GM18502 (cell line): ENCODE measurements at regions not wholly inside any gene's neighbourhood (a gene's known extent, or its start where the extent isn't known, plus 50 kb on each side); places are given as distances from the start of the nearest gene placed in this dataset.

ENCODE experiments used
- ATAC-seq: cut with Tn5 transposase; IDR thresholded peaks from one replicate; pipeline ENCODE4 v1.9.1; 2021; ENCODE audit warnings: mild to moderate bottlenecking; ENCODE audit not compliant: unreplicated experiment, poor library complexity

GRCh38 chr12:107435072-107435471 lies 250.5 kb upstream of the PWP1 start:
- ATAC-seq: no peak

- no peak for ATAC-seq
Measured at GRCh38 chr12:107435520-107435919, 250.1 kb upstream of the PWP1 start.

GRCh38 chr12:107436376-107436775 lies 249.2 kb upstream of the PWP1 start:
- ATAC-seq: no peak

DNA sequence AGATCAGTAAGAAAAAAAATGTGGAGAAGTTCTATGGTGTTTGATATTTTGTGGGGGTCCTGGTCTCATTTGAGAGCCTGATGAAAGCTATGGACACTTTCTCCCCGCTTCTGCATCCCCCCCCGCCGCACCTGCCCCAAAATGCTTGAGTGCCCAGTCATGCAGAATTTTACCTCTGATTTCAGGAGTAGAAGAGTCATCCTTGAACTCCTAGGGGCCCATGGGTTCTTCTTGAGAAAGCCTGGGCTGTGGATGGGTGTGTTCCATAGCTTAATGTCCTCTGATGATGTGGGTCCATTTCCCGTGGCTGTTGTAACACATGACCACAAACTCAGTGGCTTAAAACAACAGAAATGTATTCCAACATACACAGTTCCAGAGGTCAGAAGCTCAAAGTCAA lies 248.8 kb upstream of the PWP1 start:
- no peak for ATAC-seq

DNA sequence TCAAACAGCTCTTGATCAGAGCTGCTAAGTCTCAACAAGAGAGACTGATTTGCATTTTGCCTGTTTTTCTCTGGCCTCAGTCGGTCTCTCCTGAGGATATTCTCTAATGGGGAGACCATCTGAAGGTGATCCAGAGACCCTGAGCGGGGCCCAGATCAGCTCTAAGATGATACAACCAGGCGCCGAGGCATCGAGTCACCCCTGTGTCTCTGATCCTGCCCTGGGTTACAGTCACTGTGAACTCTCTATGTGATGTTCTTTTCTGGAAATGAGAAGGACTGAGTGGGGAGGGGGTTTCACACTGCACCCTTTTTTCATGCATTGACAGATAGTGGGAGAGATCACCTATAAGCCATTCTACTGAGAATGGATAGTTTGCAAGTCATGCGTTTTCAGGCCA lies 247.6 kb upstream of the PWP1 start:
- ATAC-seq: no peak

DNA sequence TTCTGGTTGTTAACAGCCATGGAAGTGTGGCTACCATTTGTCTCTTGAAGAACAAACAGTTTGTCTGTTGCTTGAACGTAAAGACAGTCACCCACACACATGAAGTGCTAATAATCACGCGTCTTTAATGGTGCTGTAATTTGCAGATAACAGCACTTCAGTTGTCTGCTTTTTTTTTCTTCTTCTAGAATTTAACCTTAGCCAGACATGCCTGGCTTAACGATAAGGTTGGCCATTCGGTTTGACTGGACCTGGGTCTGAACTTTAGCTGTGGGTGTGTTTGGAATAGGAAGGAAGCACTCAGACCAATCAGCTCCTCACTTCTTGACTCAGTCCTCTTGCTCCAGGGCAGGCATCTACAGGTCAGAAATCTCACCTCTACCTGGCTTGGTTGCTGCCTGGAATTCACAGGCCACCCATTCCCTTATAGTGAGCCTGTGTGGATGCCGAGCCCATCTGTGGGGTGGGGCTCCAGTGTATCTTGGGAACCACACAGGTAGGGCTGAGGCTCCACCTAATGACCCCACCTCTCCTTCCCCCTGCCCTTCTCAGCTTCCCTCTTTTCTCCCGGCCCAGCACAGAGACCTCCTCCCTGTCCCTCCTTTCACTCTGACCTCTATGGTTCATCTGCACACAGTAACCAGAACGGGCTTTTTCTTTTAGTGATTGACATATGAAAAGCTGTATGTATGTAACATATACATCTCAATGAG lies 246.4 kb upstream of the PWP1 start:
- no peak for ATAC-seq

GRCh38 chr12:107440606-107441005 lies 245.0 kb upstream of the PWP1 start:
- ATAC-seq: no peak

DNA sequence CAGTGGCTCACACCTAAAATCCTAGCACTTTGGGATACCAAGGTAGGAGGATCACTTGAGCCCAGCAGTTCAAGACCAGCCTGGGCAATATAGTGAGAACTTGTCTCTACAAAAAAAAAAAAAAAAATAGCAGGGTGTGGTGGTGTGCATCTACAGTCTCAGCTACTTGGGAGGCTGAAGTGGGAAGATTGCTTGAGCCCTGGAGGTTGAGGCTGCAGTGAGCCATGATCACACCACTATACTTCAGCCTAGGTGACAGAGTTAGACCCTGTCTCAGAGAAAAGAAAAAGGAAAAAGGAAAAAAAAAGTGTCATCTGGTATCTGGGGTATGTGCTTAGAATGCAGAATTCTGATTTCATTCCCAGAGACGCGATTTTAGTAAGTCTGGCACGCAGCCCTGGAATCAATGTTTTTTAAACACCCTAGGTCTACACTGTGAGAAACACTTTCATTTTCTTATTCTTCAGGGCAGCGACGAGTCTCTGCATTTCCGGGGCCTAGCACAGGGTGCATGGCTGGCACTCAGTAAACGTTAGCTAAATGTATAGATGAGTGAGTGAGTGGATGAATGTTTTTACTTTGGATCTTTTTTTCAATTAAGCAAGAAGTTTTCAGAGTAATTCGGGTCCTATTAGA lies 243.8 kb upstream of the PWP1 start:
- no peak for ATAC-seq

DNA sequence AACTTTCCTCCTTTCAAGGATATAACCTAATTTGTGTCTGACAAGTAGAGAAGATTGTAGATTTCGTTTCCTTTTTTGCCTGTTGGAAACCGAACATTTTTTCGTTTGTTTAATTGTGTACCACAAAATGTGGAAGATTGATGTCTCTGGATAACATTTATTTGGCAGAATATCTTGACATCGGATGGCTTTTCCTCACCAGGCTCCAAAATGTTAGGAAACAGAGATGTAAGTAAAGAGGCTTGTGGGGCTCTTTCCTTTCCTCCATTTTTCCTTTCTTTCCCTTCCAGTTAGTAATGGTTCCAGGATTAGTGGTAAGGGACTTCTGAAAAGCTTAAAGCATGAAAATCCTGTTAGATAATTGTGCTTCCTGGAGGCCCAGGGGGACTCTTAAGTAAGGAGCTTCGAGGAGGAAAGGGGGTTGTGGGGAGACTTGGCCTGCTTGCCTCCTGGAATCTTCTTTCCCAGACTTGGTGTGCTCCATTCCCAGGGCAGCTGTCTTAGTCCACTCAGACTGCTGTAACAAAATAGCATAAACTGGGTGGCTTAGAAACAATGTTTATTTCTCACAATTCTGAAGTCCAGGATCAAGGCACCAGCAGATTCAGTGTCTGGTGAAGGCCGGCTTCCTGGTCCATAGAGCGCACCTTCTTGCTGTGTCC lies 243.1 kb upstream of the PWP1 start:
- ATAC-seq: no peak

- no peak for ATAC-seq
Measured at GRCh38 chr12:107443320-107444090, 242.1 kb upstream of the PWP1 start.

- no peak for ATAC-seq
Measured at GRCh38 chr12:107444771-107445170, 240.8 kb upstream of the PWP1 start.

- no peak for ATAC-seq
Measured at GRCh38 chr12:107446476-107446875, 239.1 kb upstream of the PWP1 start.

DNA sequence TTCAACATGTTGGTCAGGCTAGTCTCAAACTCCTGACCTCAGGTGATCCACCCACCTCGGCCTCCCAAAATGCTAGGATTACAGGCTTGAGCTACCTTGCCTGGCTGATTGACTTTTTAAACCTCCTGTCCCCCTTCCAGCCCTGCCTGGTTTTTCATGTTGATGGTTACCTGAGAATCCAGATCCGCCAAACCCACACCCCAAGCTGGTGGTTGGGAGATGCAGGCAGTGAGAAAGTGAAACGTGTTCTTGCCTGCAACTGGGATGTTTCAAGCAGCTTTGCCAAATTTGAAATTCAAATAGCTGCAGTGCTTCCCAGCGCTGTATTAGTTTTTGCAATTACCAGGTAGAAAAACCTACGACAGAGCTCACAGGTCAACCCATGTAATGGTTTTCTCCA lies 238.3 kb upstream of the PWP1 start:
- no peak for ATAC-seq

GRCh38 chr12:107448198-107448597 lies 237.4 kb upstream of the PWP1 start:
- ATAC-seq: no peak

DNA sequence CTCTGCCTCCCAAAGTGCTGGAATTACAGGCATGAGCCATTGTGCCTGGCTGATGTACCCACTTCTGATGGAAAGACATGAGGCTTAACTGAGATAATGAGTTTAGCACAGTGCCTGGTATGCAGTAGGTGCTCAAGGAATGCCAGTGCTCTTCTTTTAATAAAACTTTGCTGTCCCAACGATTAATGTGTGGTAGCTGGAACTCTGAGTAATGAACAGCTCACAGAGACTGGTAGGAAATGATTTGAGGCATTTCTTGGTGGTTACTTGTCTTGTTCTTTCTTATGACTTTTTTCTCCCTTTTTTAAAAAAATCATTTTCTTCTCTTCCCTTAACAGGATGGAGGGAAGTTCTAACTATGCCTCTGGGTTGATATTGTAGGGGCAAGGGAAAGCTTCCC lies 235.7 kb upstream of the PWP1 start:
- ATAC-seq: no peak

- no peak for ATAC-seq
Measured at GRCh38 chr12:107450541-107450940, 235.1 kb upstream of the PWP1 start.

DNA sequence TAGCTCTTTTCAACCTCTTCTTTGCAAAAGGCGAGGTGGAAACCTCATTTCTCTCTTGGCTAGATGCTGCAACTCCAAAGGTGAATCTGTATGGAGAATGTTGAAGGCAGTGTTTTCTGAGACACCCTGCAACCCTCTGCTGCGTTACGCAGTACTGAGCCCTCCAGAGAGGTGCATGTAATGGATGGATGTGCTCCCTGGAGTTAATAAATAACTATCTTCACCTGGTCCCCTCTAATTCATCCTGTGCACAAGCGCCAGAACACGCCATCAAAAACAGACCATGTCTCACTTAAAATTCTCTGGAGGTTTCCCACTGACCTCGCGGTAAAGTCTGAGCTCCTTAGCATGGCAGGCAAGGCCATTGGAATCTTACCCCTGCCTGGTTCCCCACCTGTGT lies 234.4 kb upstream of the PWP1 start:
- no peak for ATAC-seq

DNA sequence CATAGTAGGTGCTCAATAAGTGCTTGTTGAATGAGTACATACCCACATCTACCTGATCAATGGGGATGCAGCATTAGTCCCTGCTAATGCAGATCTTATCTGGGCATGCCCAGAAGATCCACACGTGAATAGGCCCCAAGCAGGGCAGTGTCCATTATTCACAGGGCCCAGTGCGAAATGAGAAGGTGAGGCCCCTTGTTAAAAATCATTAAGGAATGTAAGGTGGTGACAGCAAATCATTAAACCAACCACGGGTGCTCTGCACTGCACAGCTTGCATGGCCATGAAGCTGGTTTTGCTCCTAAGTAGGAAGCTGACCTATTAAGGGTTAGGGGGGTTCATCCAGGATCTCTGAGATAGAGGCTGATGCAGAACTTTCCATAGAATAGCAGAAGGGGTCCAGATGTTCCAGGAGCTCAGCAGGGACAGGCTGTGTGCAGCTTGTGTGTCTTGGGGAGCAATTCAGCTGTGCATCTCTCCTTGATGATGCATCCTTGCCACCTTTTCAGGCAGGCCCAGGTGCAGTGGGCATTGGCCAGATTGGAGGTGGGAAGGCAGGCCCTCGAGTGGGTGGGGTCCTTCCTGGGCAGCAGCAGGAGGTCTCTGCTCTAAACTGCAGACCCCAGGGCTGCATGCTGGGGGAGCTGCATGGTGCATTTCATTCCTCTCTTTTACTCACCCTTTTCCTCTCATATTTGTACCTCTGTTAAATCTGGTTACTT lies 231.3 kb upstream of the PWP1 start:
- no peak for ATAC-seq

- ATAC-seq: no peak
Measured at GRCh38 chr12:107457362-107457935, 228.2 kb upstream of the PWP1 start.

GRCh38 chr12:107458163-107458562 lies 227.4 kb upstream of the PWP1 start:
- no peak for ATAC-seq
